B cell (primary cell): ENCODE measurements at regions not wholly inside any gene's neighbourhood (a gene's known extent, or its start where the extent isn't known, plus 50 kb on each side); places are given as distances from the start of the nearest gene placed in this dataset.
"Not testable (repeated sequence)": the region's sequence is repeated elsewhere in the genome, so short reads cannot be mapped to it uniquely, and the experiment has no call there.

ENCODE experiments used
- ATAC-seq: fragments of 200-7000 bp; cut with Tn5 transposase; one replicate; pipeline ENCODE4 v1.10.0; 2021; ENCODE audit warnings: low read depth, mild to moderate bottlenecking, moderate number of reproducible peaks, moderate library complexity
- CTCF ChIA-PET: fragments of 350-600 bp; sonication (Branson Sonifier 250); formaldehyde crosslinking; loops from one replicate; lab custom pipeline; 2021; ENCODE audit warnings: antibody characterized with exemption, inconsistent platforms; lab: Charles Lee
- POLR2A ChIA-PET: fragments of 350-600 bp; sonication (Branson Sonifier 250); formaldehyde crosslinking; loops from one replicate; lab custom pipeline; 2021; ENCODE audit warnings: antibody characterized with exemption; lab: Charles Lee
- DNase-seq: peaks from one replicate; pipeline ENCODE4 v3.0.0; 2013
- H2AFZ ChIP-seq: 2 replicates; pipeline ENCODE4 v1.6.1; 2012; ENCODE audit warnings: mild to moderate bottlenecking, low read depth, low read length; ENCODE audit not compliant: insufficient read depth, poor library complexity, severe bottlenecking
- H3K27ac ChIP-seq, 2 donors: 1 replicate in 1 of 2; 2 replicates in 1 of 2; pipeline ENCODE4 v1.5.1; 2012 to 2013; ENCODE audit warnings: low read length in 2 of 2, mild to moderate bottlenecking in 2 of 2, moderate library complexity in 1 of 2
- H3K27me3 ChIP-seq, 4 experiments: fragments of 200-600 bp in 1 of 4; sonication (generic) in 1 of 4; replicated peaks in 1 of 4; 1 replicate in 2 of 4; 2 replicates in 2 of 4; pipeline versions ENCODE4 v1.6.1 to v1.7.0; 2013 to 2016; ENCODE audit warnings: low read length in 3 of 4, mild to moderate bottlenecking in 2 of 4, mixed read lengths in 1 of 4, moderate library complexity in 1 of 4; ENCODE audit not compliant: insufficient read depth in 4 of 4, control insufficient read depth in 3 of 4; ENCODE audit errors: control extremely low read depth in 1 of 4
- H3K36me3 ChIP-seq, 2 experiments: replicated peaks in 1 of 2; 1 replicate in 1 of 2; 2 replicates in 1 of 2; pipeline versions ENCODE4 v1.6.1 to v1.7.1; 2013; ENCODE audit warnings: low read length in 1 of 2; ENCODE audit not compliant: insufficient read depth in 2 of 2, control insufficient read depth in 1 of 2; ENCODE audit errors: control extremely low read depth in 1 of 2, extremely low read depth in 1 of 2
- H3K4me1 ChIP-seq, 2 donors: fragments of 200-600 bp in 1 of 2; sonication (generic) in 1 of 2; 1 replicate in 1 of 2; 2 replicates in 1 of 2; pipeline versions ENCODE4 v1.5.1 to v1.6.1; 2013 to 2017; ENCODE audit warnings: low read length in 2 of 2; ENCODE audit not compliant: control insufficient read depth in 2 of 2, insufficient read depth in 2 of 2
- H3K4me2 ChIP-seq: replicated peaks from 2 replicates; pipeline ENCODE3; 2012; ENCODE audit warnings: mild to moderate bottlenecking, low read depth, low read length; ENCODE audit not compliant: poor library complexity, severe bottlenecking
- H3K4me3 ChIP-seq, 5 experiments: fragments of 200-600 bp in 1 of 5; sonication (generic) in 1 of 5; 1 replicate in 3 of 5; 2 replicates in 2 of 5; pipeline versions ENCODE4 v1.5.1 to v1.7.0; 2011 to 2016; ENCODE audit warnings: low read length in 4 of 5, mild to moderate bottlenecking in 4 of 5, low read depth in 2 of 5, control low read depth in 1 of 5, moderate library complexity in 1 of 5; ENCODE audit not compliant: insufficient read depth in 1 of 5; ENCODE audit errors: control extremely low read depth in 1 of 5, extremely low read depth in 1 of 5
- H3K79me2 ChIP-seq: fragments of 200-600 bp; sonication (generic); one replicate; pipeline ENCODE4 v1.6.0; 2016; ENCODE audit warnings: low read length; ENCODE audit not compliant: control insufficient read depth, insufficient read depth
- H3K9ac ChIP-seq: fragments of 200-600 bp; sonication (generic); 2 replicates; pipeline ENCODE4 v1.6.1; 2017; ENCODE audit warnings: mild to moderate bottlenecking, low read length, moderate library complexity
- H3K9me3 ChIP-seq, 3 donors: one replicate each; pipeline versions ENCODE4 v1.6.1 to v1.7.1; 2013; ENCODE audit warnings: low read length in 2 of 3; ENCODE audit not compliant: control insufficient read depth in 2 of 3, insufficient read depth in 1 of 3; ENCODE audit errors: control extremely low read depth in 1 of 3
- H4K20me1 ChIP-seq: 2 replicates; pipeline ENCODE4 v1.6.0; 2012; ENCODE audit warnings: mild to moderate bottlenecking, low read length; ENCODE audit not compliant: insufficient read depth, control insufficient read depth, poor library complexity, severe bottlenecking
- H3K27ac Mint-ChIP-seq: one replicate; pipeline ENCODE4 v1.8.0; 2021; ENCODE audit warnings: mixed read lengths
- H3K27me3 Mint-ChIP-seq: one replicate; pipeline ENCODE4 v1.8.0; 2021; ENCODE audit warnings: mixed read lengths
- H3K4me1 Mint-ChIP-seq: one replicate; pipeline ENCODE4 v1.8.0; 2021; ENCODE audit warnings: mixed read lengths
- H3K4me3 Mint-ChIP-seq: one replicate; pipeline ENCODE4 v1.8.0; 2021; ENCODE audit warnings: mixed read lengths
- H3K9me3 Mint-ChIP-seq: one replicate; pipeline ENCODE4 v1.8.0; 2022; ENCODE audit warnings: mixed read lengths; ENCODE audit not compliant: insufficient read depth
- WGBS: methylation state at CpG from one replicate; pipeline ENCODE4 v1.1.5; 2013; ENCODE audit warnings: missing lambda C conversion rate; ENCODE audit not compliant: insufficient coverage; 5-methylcytosine and 5-hydroxymethylcytosine counted together
- intact Hi-C: fragments of 100-400 bp; cut with micrococcal nuclease; formaldehyde crosslinking; loops from one replicate; pipeline ENCODE4 v1.10.0; 2022

GRCh38 chr21:9862456-9862855 lies 658.9 kb upstream of the TPTE start:
- CTCF ChIA-PET, ATAC-seq, H3K27ac Mint-ChIP-seq, POLR2A ChIA-PET, intact Hi-C loops, H3K9ac ChIP-seq, H3K9me3 Mint-ChIP-seq, H3K4me2 ChIP-seq, H3K27ac ChIP-seq, H4K20me1 ChIP-seq, H2AFZ ChIP-seq, H3K4me3 Mint-ChIP-seq, H3K79me2 ChIP-seq, H3K4me1 ChIP-seq, H3K4me1 Mint-ChIP-seq, H3K27me3 Mint-ChIP-seq, H3K36me3 ChIP-seq, DNase-seq, H3K27me3 ChIP-seq, H3K4me3 ChIP-seq: not testable (repeated sequence)
- peaks cover 0 to 15% (median 3%) of the 10 kb centered on the region in 3 donors for H3K9me3 ChIP-seq
- WGBS: 79% methylated on average over 3 of the region's 4 CpGs

- H3K27me3 ChIP-seq, intact Hi-C loops, H3K4me3 ChIP-seq, H3K4me1 Mint-ChIP-seq, H3K4me3 Mint-ChIP-seq, H2AFZ ChIP-seq, POLR2A ChIA-PET, H3K36me3 ChIP-seq, H3K27ac Mint-ChIP-seq, H3K9ac ChIP-seq, H3K4me2 ChIP-seq, DNase-seq, H3K27ac ChIP-seq, H3K4me1 ChIP-seq, ATAC-seq, H3K9me3 Mint-ChIP-seq, H3K79me2 ChIP-seq, H4K20me1 ChIP-seq, CTCF ChIA-PET, H3K27me3 Mint-ChIP-seq, H3K9me3 ChIP-seq: not testable (repeated sequence)
- no CpG with 5 or more reads among the region's 1 CpG for WGBS
Observed at GRCh38 chr21:9867815-9868214, 653.6 kb upstream of the TPTE start.

DNA sequence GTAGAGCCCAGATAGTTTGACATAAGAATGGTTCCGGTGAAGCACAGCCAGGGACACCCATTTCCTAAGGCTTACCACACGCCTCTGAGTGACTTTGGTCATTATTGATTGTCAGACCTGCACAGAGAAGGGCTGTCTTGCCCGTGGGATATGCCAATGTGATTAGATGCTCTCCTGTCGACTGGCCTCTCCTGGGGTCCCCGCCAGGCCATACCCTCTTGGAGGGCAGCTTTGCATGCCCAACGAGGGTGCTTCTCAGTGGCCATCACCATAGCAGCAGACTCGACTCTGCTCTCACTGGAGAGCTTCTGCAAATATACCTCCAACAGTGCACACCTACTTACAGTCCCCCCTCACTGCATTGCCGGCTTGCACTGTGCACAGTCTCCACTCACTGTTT lies 648.3 kb upstream of the TPTE start:
- H2AFZ ChIP-seq, H3K27ac Mint-ChIP-seq, H3K36me3 ChIP-seq, H3K4me3 ChIP-seq, H3K79me2 ChIP-seq, H3K9me3 Mint-ChIP-seq, intact Hi-C loops, ATAC-seq, DNase-seq, POLR2A ChIA-PET, H3K27me3 Mint-ChIP-seq, H4K20me1 ChIP-seq, H3K4me3 Mint-ChIP-seq, H3K4me2 ChIP-seq, H3K27me3 ChIP-seq, H3K9ac ChIP-seq, H3K4me1 Mint-ChIP-seq, H3K27ac ChIP-seq, H3K4me1 ChIP-seq, CTCF ChIA-PET: not testable (repeated sequence)
- H3K9me3 ChIP-seq: peaks cover 0 to 16% (median 1%) of the 10 kb centered on the region in 3 donors
- 69% methylated on average over 7 of the region's 8 CpGs for WGBS

DNA sequence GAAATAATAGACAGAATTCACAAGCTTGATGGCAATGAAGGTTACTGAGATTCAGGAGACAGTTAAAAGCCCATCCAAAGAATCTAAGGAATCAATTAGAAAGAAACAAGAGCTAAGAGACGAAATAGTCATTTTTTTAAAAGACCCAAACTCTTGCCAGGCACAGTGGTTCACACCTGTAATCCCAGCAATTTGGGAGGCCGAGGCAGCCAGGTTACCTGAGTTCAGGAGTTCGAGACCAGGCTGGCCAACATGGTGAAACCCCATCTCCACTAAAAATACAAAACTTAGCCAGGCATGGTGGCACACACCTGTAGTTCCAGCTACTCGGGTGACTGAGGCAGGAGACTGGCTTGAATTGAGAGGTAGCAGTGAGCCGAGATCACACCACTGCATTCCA lies 647.2 kb upstream of the TPTE start:
- H3K9me3 ChIP-seq: peaks cover 0 to 16% (median under 1%) of the 10 kb centered on the region in 3 donors
- H3K4me1 Mint-ChIP-seq, H3K9me3 Mint-ChIP-seq, H2AFZ ChIP-seq, H3K27me3 Mint-ChIP-seq, H3K4me3 Mint-ChIP-seq, H3K4me3 ChIP-seq, H3K9ac ChIP-seq, H4K20me1 ChIP-seq, H3K27ac Mint-ChIP-seq, ATAC-seq, H3K79me2 ChIP-seq, CTCF ChIA-PET, H3K36me3 ChIP-seq, DNase-seq, H3K4me1 ChIP-seq, intact Hi-C loops, POLR2A ChIA-PET, H3K27me3 ChIP-seq, H3K4me2 ChIP-seq, H3K27ac ChIP-seq: not testable (repeated sequence)
- WGBS: 57% methylated on average over 1 of the region's 5 CpGs
